ENCODE measurements at regions not wholly inside any gene's neighbourhood (a gene's known extent, or its start where the extent isn't known, plus 50 kb on each side); places are given as distances from the start of the nearest gene placed in this dataset.

GRCh38 chr6:40796260-40797221 lies 209.4 kb upstream of the LRFN2 start:
- DNase-seq (ENCODE audit: low spot score) = no peak

- DNase-seq (ENCODE audit: low spot score) = no peak
Observed at GRCh38 chr6:40794586-40794985, 207.4 kb upstream of the LRFN2 start.

- DNase-seq (ENCODE audit: low spot score) = no peak
Observed at GRCh38 chr6:40792183-40792582, 205.0 kb upstream of the LRFN2 start.

- DNase-seq (ENCODE audit: low spot score) = no peak
Observed at GRCh38 chr6:40791004-40791403, 203.8 kb upstream of the LRFN2 start.

- no peak for DNase-seq (ENCODE audit: low spot score)
Observed at GRCh38 chr6:40788661-40789655, 201.8 kb upstream of the LRFN2 start.

- DNase-seq (ENCODE audit: low spot score) = no peak
Observed at GRCh38 chr6:40782355-40782754, 195.2 kb upstream of the LRFN2 start.

GRCh38 chr6:40780637-40781036 lies 193.5 kb upstream of the LRFN2 start:
- no peak for DNase-seq (ENCODE audit: low spot score)

- no peak for DNase-seq (ENCODE audit: low spot score)
Observed at GRCh38 chr6:40779409-40779808, 192.2 kb upstream of the LRFN2 start.

GRCh38 chr6:40778918-40779317 lies 191.8 kb upstream of the LRFN2 start:
- no peak for DNase-seq (ENCODE audit: low spot score)

GRCh38 chr6:40778196-40778595 lies 191.0 kb upstream of the LRFN2 start:
- no peak for DNase-seq (ENCODE audit: low spot score)

GRCh38 chr6:40774932-40775331 lies 187.8 kb upstream of the LRFN2 start:
- DNase-seq (ENCODE audit: low spot score) = no peak

- no peak for DNase-seq (ENCODE audit: low spot score)
Observed at GRCh38 chr6:40770794-40771193, 183.6 kb upstream of the LRFN2 start.

- DNase-seq (ENCODE audit: low spot score) = no peak
Observed at GRCh38 chr6:40764726-40765125, 177.6 kb upstream of the LRFN2 start.

- no peak for DNase-seq (ENCODE audit: low spot score)
Observed at GRCh38 chr6:40762981-40763380, 175.8 kb upstream of the LRFN2 start.

- DNase-seq (ENCODE audit: low spot score) = no peak
Observed at GRCh38 chr6:40760887-40761286, 173.7 kb upstream of the LRFN2 start.

GRCh38 chr6:40759838-40760237 lies 172.7 kb upstream of the LRFN2 start:
- DNase-seq (ENCODE audit: low spot score) = no peak

- DNase-seq (ENCODE audit: low spot score) = no peak
Observed at GRCh38 chr6:40759264-40759663, 172.1 kb upstream of the LRFN2 start.

GRCh38 chr6:40755749-40756452 lies 168.7 kb upstream of the LRFN2 start:
- no peak for DNase-seq (ENCODE audit: low spot score)

GRCh38 chr6:40755046-40755681 lies 168.0 kb upstream of the LRFN2 start:
- DNase-seq (ENCODE audit: low spot score) = no peak

- DNase-seq (ENCODE audit: low spot score) = no peak
Observed at GRCh38 chr6:40754461-40755045, 167.4 kb upstream of the LRFN2 start.

Data from globus pallidus (tissue), 1 donor.